ENCODE measurements at regions not wholly inside any gene's neighbourhood (a gene's known extent, or its start where the extent isn't known, plus 50 kb on each side); places are given as distances from the start of the nearest gene placed in this dataset.

GRCh38 chr10:78995987-78996791, 72.6 kb upstream of the ZMIZ1 start:
- peaks cover 0 to 4% of the 10 kb centered on the region in 2 donors for H3K27me3 ChIP-seq (ENCODE audit: control insufficient read depth in 1 of 2, insufficient read depth in 2 of 2, low read length in 2 of 2)
- no peak overlapping the region for H3K27ac ChIP-seq (ENCODE audit: low read depth, low read length)
- no peak overlapping the region for H3K4me3 ChIP-seq (ENCODE audit: low read depth in 1 of 2, low read length in 2 of 2)
- H3K4me1 ChIP-seq (ENCODE audit: insufficient read depth, low read length) = no peaks in the 10 kb centered on the region
- no peaks in the 10 kb centered on the region for H3K36me3 ChIP-seq (ENCODE audit: insufficient read depth, low read length)
- H3K9ac ChIP-seq (ENCODE audit: low read length) = no peak overlapping the region
- H3K9me3 ChIP-seq (ENCODE audit: low read length) = no peaks in the 10 kb centered on the region

GRCh38 chr10:78996792-78997129, 72.0 kb upstream of the ZMIZ1 start:
- no peaks in the 10 kb centered on the region for H3K4me1 ChIP-seq (ENCODE audit: insufficient read depth, low read length)
- no peak overlapping the region for H3K4me3 ChIP-seq (ENCODE audit: low read depth in 1 of 2, low read length in 2 of 2)
- H3K27me3 ChIP-seq (ENCODE audit: control insufficient read depth in 1 of 2, insufficient read depth in 2 of 2, low read length in 2 of 2) = peaks cover 0 to 4% of the 10 kb centered on the region in 2 donors
- H3K27ac ChIP-seq (ENCODE audit: low read depth, low read length) = no peak overlapping the region
- no peak overlapping the region for H3K9ac ChIP-seq (ENCODE audit: low read length)
- H3K9me3 ChIP-seq (ENCODE audit: low read length) = no peaks in the 10 kb centered on the region
- H3K36me3 ChIP-seq (ENCODE audit: insufficient read depth, low read length) = no peaks in the 10 kb centered on the region

GRCh38 chr10:78997635-78998618, 70.8 kb upstream of the ZMIZ1 start:
- no peaks in the 10 kb centered on the region for H3K36me3 ChIP-seq (ENCODE audit: insufficient read depth, low read length)
- H3K4me3 ChIP-seq (ENCODE audit: low read depth in 1 of 2, low read length in 2 of 2) = no peak overlapping the region
- no peaks in the 10 kb centered on the region for H3K4me1 ChIP-seq (ENCODE audit: insufficient read depth, low read length)
- peaks cover 0 to 4% of the 10 kb centered on the region in 2 donors for H3K27me3 ChIP-seq (ENCODE audit: control insufficient read depth in 1 of 2, insufficient read depth in 2 of 2, low read length in 2 of 2)
- H3K9me3 ChIP-seq (ENCODE audit: low read length) = no peaks in the 10 kb centered on the region
- H3K27ac ChIP-seq (ENCODE audit: low read depth, low read length) = no peak overlapping the region
- H3K9ac ChIP-seq (ENCODE audit: low read length) = no peak overlapping the region

GRCh38 chr10:79001082-79001885, 67.5 kb upstream of the ZMIZ1 start:
- no peak overlapping the region for H3K4me3 ChIP-seq (ENCODE audit: low read depth in 1 of 2, low read length in 2 of 2)
- no peaks in the 10 kb centered on the region for H3K36me3 ChIP-seq (ENCODE audit: insufficient read depth, low read length)
- no peaks in the 10 kb centered on the region for H3K4me1 ChIP-seq (ENCODE audit: insufficient read depth, low read length)
- no peaks in the 10 kb centered on the region for H3K9me3 ChIP-seq (ENCODE audit: low read length)
- H3K27me3 ChIP-seq (ENCODE audit: control insufficient read depth in 1 of 2, insufficient read depth in 2 of 2, low read length in 2 of 2) = peaks cover 0 to 4% of the 10 kb centered on the region in 2 donors
- H3K9ac ChIP-seq (ENCODE audit: low read length) = no peak overlapping the region
- H3K27ac ChIP-seq (ENCODE audit: low read depth, low read length) = no peak overlapping the region

GRCh38 chr10:79002336-79002735, 66.4 kb upstream of the ZMIZ1 start:
- no peaks in the 10 kb centered on the region for H3K9me3 ChIP-seq (ENCODE audit: low read length)
- no peak overlapping the region for H3K9ac ChIP-seq (ENCODE audit: low read length)
- H3K4me1 ChIP-seq (ENCODE audit: insufficient read depth, low read length) = no peaks in the 10 kb centered on the region
- H3K36me3 ChIP-seq (ENCODE audit: insufficient read depth, low read length) = no peaks in the 10 kb centered on the region
- H3K27me3 ChIP-seq (ENCODE audit: control insufficient read depth in 1 of 2, insufficient read depth in 2 of 2, low read length in 2 of 2) = peaks cover 0 to 4% of the 10 kb centered on the region in 2 donors
- no peak overlapping the region for H3K27ac ChIP-seq (ENCODE audit: low read depth, low read length)
- no peak overlapping the region for H3K4me3 ChIP-seq (ENCODE audit: low read depth in 1 of 2, low read length in 2 of 2)

- Histone ChIP-seq H3K36me3 (ENCODE audit: insufficient read depth, low read length) (no peaks in the 10 kb centered on the region), H3K4me3 (ENCODE audit: low read depth in 1 of 2, low read length in 2 of 2) (no peak overlapping the region), H3K9ac (ENCODE audit: low read length) (no peak overlapping the region), H3K4me1 (ENCODE audit: insufficient read depth, low read length) (no peaks in the 10 kb centered on the region), H3K9me3 (ENCODE audit: low read length) (no peaks in the 10 kb centered on the region), H3K27ac (ENCODE audit: low read depth, low read length) (no peak overlapping the region), H3K27me3 (ENCODE audit: control insufficient read depth in 1 of 2, insufficient read depth in 2 of 2, low read length in 2 of 2) (no peaks in the 10 kb centered on the region)
Observed at GRCh38 chr10:79003183-79004100, 65.3 kb upstream of the ZMIZ1 start.

GRCh38 chr10:79004311-79004710, 64.5 kb upstream of the ZMIZ1 start:
- no peak overlapping the region for H3K27ac ChIP-seq (ENCODE audit: low read depth, low read length)
- no peaks in the 10 kb centered on the region for H3K36me3 ChIP-seq (ENCODE audit: insufficient read depth, low read length)
- H3K4me3 ChIP-seq (ENCODE audit: low read depth in 1 of 2, low read length in 2 of 2) = no peak overlapping the region
- no peaks in the 10 kb centered on the region for H3K27me3 ChIP-seq (ENCODE audit: control insufficient read depth in 1 of 2, insufficient read depth in 2 of 2, low read length in 2 of 2)
- H3K9ac ChIP-seq (ENCODE audit: low read length) = no peak overlapping the region
- no peaks in the 10 kb centered on the region for H3K4me1 ChIP-seq (ENCODE audit: insufficient read depth, low read length)
- no peaks in the 10 kb centered on the region for H3K9me3 ChIP-seq (ENCODE audit: low read length)

GRCh38 chr10:79005126-79005810, 63.5 kb upstream of the ZMIZ1 start:
- H3K27me3 ChIP-seq (ENCODE audit: control insufficient read depth in 1 of 2, insufficient read depth in 2 of 2, low read length in 2 of 2) = no peaks in the 10 kb centered on the region
- no peak overlapping the region for H3K27ac ChIP-seq (ENCODE audit: low read depth, low read length)
- no peak overlapping the region for H3K4me3 ChIP-seq (ENCODE audit: low read depth in 1 of 2, low read length in 2 of 2)
- no peaks in the 10 kb centered on the region for H3K9me3 ChIP-seq (ENCODE audit: low read length)
- H3K9ac ChIP-seq (ENCODE audit: low read length) = no peak overlapping the region
- no peaks in the 10 kb centered on the region for H3K4me1 ChIP-seq (ENCODE audit: insufficient read depth, low read length)
- H3K36me3 ChIP-seq (ENCODE audit: insufficient read depth, low read length) = no peaks in the 10 kb centered on the region

- Histone ChIP-seq H3K27ac (ENCODE audit: low read depth, low read length) (no peak overlapping the region), H3K4me3 (ENCODE audit: low read depth in 1 of 2, low read length in 2 of 2) (no peak overlapping the region), H3K9me3 (ENCODE audit: low read length) (no peaks in the 10 kb centered on the region), H3K9ac (ENCODE audit: low read length) (no peak overlapping the region), H3K4me1 (ENCODE audit: insufficient read depth, low read length) (no peaks in the 10 kb centered on the region), H3K36me3 (ENCODE audit: insufficient read depth, low read length) (no peaks in the 10 kb centered on the region), H3K27me3 (ENCODE audit: control insufficient read depth in 1 of 2, insufficient read depth in 2 of 2, low read length in 2 of 2) (no peaks in the 10 kb centered on the region)
Observed at GRCh38 chr10:79007018-79007417, 61.7 kb upstream of the ZMIZ1 start.
